ENCODE measurements at regions not wholly inside any gene's neighbourhood (a gene's known extent, or its start where the extent isn't known, plus 50 kb on each side); places are given as distances from the start of the nearest gene placed in this dataset.

DNA sequence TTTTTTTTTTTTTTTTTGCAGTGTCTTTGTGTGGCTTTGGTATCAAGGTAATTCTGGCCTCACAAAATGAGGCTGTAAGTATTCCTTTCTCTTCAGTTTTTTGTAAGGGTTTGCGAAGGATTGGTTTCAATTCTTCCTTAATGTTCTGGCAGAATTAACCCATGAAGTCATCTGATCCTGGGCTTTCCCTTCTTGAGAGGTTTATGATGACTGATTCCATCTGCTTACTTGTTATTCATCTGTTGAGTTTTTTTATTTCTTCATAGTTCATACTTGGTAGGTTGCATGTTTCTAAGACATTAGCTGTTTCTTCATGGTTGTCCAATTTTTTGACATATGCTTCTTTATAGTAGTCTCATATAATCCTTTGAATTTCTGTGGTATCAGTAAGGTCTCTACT is 181.4 kb upstream of the PDE5A start:
- no peak for TF ChIP-seq CTCF (conservative IDR thresholded peaks at IDR 0.05; ENCODE audit: low read length)
- TF ChIP-seq EZH2phosphoT487 (IDR thresholded peaks at IDR 0.05; ENCODE audit: borderline replicate concordance) = no peak
